ENCODE measurements at regions not wholly inside any gene's neighbourhood (a gene's known extent, or its start where the extent isn't known, plus 50 kb on each side); places are given as distances from the start of the nearest gene placed in this dataset.
A peak's percentile ranks its signal among the peaks of the same experiment; 100 is the strongest.

DNA sequence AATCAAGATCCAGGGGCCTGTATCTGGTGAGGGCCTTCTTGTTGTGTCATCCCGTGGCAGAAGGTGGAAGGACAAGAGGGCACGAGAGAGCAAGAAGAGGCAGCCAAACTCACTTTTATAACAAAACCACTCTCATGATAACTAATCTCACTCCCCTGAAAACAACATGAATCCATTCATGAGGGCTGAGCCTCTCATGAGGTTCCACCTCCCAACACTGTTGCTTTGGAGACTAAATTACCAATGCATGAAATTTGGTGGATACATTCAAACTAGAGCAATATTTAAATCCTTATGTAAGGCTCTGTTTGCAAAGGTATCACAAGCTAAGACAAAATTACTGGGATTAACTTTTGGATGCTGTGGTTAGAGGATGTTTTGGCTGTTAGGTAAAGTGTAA lies 470.1 kb upstream of the NOVA1 start:
- FAIRE-seq (peak; percentile 9), DNase-seq (ENCODE audit: insufficient read length, low spot score) (no peak)

DNA sequence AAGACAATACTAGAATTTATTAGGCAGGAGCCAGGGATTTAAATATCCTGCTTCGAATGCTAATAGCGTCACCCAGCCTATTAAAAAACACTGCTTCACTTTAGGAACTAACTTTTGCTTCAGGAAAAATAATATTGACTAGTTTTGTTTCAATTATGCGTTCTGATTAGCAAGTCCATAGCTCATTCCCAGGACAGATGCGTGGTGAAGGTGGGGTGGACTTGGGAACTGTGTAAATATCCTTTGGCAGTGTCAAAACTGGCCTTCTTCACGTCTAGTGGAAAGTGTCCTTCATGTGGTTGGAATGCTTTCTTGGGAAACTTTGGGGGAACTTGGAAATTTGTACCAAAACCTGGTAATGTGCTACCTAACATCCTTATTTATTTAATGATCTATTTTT lies 474.8 kb upstream of the NOVA1 start:
- peak; percentile 55 for FAIRE-seq

DNA sequence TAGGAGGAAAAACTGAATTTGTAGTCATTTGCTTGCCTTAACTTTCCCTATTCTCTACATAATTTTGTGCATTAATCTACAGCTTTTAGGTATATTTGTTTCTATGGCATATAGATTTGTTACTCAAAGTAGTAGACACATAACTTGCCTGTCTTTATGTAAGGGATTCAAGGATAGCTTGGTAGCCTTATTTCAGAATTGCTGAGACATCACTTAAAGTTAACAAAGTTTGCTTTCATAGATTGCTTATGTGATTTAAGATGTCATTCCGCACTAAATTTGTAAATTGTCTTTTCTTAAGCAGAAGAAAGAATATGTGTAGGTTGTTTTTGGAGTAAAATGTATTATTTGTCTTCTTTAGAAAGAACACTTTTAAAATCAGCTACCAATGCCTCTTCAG lies 477.7 kb upstream of the NOVA1 start:
- DNase-seq (ENCODE audit: insufficient read length, low spot score) (no peak), FAIRE-seq (no peak)

More for the DNA sequence above, 474.8 kb upstream of the NOVA1 start:
- no peak for DNase-seq (ENCODE audit: insufficient read length, low spot score)

DNA sequence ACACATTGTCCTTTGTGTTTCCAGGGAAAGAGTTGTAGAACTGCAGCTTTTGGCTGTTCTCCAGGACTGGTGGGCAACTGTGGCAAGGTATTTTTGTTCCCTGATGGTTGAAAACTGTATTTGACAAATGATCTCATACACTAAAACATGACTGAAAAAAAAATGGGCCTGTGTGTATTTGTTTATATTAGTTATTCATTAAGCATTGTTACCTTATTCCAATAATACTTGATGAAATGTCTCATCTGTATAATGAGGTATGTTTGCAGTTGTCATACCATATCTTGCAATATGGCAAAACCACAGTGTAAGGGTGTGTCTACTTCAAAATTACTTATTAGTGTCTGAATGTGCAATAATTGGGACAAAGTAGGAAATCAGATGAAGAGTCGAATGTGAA lies 479.4 kb upstream of the NOVA1 start:
- DNase-seq (ENCODE audit: insufficient read length, low spot score) = no peak

DNA sequence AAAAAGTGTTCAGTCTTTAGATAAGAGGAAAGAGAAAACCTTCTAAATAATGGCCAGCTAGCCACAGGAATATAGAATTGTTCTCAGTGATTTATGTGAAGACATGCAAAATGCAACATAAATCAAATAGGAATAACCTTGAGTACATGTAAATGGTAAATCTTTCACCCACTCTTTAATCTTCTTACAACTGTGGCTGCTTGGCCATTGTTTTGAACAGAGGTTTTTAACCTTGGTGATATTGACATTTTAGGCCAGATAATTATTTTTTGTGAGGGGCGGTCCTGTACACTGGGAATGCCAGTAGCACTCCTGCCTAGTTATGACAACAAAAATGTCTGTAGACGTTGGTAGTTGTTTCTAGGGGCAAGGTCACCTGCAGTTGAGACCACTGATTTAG lies 479.9 kb upstream of the NOVA1 start:
- FAIRE-seq (no peak), DNase-seq (ENCODE audit: insufficient read length, low spot score) (no peak)

More for the DNA sequence above, 479.4 kb upstream of the NOVA1 start:
- FAIRE-seq = no peak

DNA sequence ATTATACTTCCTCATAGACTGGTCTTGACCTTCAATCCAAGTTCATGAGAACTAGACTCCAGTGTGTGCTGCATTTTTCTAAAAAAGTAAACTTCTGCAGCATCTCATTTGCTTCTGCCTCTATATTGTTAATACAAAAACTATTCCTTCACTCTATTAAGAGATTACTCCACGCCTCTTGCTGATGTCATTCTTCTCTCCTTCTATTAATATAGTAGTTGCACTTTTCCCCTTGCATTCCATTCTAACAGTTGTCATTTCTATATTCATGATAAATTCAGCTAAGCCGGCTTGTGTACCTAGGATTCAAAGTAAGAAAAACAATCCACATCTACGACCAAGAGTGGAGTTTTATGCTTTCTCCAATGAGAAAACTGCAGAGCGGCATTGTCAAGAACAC lies 480.4 kb upstream of the NOVA1 start:
- no peak for FAIRE-seq
- no peak for DNase-seq (ENCODE audit: insufficient read length, low spot score)

DNA sequence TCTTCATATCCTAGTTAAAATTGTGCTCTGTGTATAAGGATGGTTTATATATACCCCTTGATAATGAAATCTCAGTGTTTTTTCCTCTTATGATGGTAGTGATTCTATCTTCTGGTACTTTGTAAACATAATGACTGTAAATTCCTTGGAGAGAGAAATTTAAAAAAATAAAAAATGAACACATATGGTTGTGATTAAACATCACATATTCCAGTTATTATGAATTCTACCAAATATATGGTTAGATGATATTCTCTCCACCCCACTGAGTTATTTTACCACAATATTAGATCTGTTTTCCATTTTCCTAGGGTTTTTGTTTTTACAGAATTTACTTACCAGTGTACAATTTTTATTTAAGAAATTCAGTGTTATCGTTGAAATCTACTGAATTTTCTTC lies 481.9 kb upstream of the NOVA1 start:
- DNase-seq (ENCODE audit: insufficient read length, low spot score) (no peak), FAIRE-seq (no peak)

DNA sequence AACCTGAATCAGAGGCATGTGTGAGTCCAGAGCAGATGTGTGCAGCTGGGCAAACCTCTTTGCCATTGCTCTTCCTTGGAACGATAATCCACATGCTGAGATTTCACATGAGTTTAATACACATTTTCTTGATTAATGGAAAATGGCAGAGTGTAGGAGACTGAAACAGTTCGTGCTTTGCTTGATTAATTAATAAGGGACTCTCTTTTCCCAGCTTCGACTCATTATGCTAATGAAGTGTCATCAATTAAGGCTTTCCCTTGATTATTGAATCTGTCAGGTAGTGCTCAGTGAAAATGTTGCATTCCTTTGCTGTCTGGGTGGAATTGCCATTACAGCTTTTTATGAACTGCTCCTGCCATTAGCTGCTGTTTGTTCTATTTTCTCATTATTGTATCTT lies 487.7 kb upstream of the NOVA1 start:
- DNase-seq (ENCODE audit: insufficient read length, low spot score) (no peak), FAIRE-seq (no peak)

DNA sequence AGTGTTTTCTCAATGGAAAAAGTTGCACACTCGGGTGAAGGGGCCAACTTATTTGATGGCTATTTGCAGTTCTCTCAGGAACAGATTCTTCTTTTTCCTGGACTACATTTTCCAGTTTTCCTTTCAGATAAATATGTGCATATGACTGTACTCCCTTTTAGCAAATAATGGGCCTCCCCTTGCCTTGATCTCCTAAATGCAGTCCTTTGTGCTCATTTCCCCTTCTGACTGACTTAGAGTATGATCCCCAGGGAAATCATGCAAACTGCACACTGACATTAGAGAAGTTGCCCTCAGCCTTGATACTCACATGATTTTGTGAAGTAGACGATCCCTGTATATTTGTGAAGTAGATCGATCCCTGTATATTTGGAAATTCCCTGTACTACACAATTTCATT lies 492.9 kb upstream of the NOVA1 start:
- DNase-seq (ENCODE audit: insufficient read length, low spot score) = no peak
- peak; percentile 13 for FAIRE-seq

DNA sequence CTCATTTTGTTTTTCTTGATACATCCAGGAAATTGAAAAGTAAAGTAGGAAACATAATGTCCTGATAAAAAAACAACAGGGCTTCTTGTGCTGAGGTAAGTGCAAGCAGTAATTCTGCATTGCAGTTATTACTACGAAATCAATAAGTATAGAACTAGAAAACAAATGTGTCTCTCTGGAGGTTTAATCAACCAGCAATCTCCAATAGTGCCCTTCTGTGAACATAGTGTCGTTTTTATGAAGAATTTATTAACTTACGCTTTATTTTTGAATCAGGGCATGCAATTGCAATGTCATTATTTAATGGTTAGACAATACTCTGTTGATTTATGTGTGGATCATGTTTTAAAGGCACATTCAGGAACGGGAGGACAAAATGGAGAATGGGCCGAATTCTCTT lies 494.1 kb upstream of the NOVA1 start:
- peak; percentile 28 for FAIRE-seq

DNA sequence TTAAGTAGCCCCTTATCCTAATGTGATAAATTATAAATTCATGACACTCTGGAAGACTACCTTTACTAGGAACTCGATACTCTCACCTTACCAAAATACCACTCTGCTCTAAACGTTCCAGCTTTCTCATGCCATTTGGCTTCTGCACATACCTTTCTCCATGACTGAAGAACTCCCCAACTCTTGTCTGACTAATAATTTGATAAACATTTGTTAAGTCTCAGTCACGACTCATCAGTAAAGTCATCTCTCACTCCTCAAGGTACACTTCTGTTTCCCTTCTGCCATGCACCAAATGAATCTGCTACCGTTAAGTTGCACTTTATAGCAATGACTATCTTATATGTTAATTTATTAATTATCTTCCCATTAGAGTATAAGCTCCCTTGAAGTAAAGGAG lies 498.3 kb upstream of the NOVA1 start:
- DNase-seq (ENCODE audit: insufficient read length, low spot score) (no peak), FAIRE-seq (no peak)

More for the DNA sequence above, 494.1 kb upstream of the NOVA1 start:
- DNase-seq (ENCODE audit: insufficient read length, low spot score) = no peak

DNA sequence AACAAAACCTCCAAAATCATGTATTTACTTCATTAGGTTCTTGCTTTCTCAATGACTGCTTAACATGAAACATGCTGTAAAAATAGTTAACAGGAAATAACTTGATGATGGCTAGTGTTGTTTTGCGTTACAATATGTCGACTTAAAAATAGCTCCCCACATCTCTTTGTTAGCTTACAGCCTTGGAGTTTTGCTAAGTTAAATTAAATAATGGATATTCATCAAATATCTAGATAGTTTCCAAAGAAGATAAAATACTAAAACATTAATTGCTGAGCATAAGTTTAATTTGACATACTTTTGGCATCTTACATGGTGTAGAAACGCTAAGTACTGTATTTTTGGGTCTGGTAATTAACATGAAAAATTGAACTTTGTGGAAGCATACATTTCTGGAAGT lies 500.6 kb upstream of the NOVA1 start:
- DNase-seq (ENCODE audit: insufficient read length, low spot score) (no peak), FAIRE-seq (no peak)

DNA sequence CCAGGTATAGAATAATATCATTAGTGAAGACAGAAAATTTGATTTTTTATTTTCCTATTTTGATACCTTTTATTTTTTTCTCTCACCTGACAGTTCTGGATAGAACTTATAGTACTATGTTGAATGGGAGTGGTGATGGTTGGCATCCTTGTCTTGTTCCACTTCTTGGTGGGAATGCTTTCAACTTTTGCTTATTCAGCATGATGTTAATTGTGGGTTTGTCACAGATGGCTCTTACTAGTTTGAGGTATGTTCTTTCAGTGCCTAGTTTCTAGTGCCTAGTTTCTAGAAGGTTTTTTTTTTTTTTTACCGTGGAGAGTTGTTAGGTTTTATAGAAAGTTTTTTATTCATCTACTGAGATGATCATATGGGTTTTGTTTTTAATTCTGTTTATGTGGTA lies 516.3 kb upstream of the NOVA1 start:
- FAIRE-seq = no peak

DNA sequence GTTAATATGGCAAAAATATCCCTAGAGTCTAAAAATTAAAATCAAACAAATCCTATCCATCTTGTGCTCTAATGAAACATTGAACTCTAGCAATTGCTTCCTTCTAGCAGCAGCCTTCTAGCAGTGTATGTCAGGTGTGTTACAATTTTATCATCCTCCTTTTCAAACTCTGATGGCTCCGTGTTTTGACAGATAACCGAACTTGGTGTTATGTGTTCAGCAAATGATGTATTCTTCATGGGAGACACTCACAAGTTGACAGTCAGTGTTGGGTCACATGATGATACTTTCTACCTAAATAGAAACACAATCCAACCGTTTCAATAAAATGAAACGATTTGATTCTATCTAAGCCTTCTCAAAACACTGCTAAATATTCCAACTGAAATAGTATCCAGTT lies 525.3 kb upstream of the NOVA1 start:
- peak; percentile 28 for FAIRE-seq
- no peak for DNase-seq (ENCODE audit: insufficient read length, low spot score)

More for the DNA sequence above, 516.3 kb upstream of the NOVA1 start:
- DNase-seq (ENCODE audit: insufficient read length, low spot score) = no peak

DNA sequence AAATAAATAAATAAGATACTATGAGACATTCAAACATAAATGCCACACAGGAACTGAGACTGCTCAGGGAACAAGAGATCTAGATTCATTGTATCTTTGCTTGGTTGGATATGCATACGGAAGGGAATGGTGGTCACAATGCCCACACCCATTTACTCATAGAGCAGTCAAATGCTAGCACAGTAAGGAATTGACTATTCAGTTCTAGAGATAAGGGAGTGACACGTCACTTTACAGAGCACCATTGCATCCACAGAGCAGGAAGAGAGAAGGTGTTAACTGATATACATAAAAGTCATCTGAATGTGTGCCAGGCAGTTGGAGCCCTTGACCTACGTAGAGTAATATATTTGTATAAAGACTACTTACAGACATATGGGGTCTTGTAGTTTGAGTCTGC lies 530.0 kb upstream of the NOVA1 start:
- FAIRE-seq (peak; percentile 69), DNase-seq (ENCODE audit: insufficient read length, low spot score) (no peak)

DNA sequence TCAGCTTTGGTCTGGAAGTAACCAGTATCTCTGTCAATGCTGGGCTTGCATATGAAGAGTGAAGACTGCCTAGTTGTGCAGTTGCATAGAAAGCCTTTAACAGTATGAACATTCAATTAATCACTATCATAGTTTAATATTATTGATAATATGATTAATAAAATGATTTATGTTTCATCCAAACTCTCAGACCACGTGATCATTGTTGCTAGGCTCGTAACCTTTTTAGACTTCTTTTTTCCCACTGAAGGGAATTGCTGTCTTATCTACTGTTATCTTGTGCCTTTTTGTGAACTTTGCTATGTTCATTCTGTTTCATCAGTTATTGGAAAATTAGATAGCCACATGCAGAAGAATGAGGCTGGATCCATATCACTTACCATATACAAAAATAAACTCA lies 536.4 kb upstream of the NOVA1 start:
- FAIRE-seq (no peak), DNase-seq (ENCODE audit: insufficient read length, low spot score) (no peak)

DNA sequence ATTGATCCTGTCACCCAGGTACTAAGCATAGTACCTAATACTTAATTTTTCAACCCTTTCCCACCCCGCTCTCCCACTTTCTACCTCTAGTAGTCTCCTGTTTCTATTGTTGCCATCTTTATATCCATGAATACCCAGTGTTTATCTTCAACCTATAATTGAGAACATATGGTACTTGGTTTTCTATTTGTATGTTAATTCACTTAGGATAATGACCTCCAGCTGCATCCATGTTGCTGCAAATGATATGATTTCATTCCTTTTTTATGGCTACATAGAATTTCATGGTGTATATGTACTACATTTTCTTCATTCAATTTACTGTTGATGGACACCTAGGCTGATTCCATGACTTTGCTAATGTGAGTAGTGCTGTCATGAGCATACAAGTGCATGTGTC lies 547.3 kb upstream of the NOVA1 start:
- no peak for DNase-seq (ENCODE audit: insufficient read length, low spot score)
- peak; percentile 9 for FAIRE-seq

DNA sequence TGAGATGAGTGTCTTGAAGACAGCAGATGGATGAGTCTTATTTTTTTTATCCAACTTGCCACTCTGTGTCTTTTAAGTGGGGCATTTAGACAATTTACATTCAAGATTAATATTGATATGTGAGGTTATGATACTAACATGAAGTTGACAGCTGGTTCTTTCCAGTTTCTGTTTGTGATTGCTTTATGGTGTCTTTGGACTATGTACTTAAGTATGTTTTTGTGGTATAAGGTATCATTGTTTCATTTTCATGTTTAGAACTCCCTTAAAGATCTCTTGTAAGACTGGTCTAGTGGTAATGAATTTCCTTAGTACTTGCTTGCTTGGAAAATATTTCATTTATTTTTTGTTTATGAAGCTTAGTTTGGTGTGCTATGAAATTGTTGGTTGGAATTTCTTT lies 550.3 kb upstream of the NOVA1 start:
- FAIRE-seq = no peak
- DNase-seq (ENCODE audit: insufficient read length, low spot score) = no peak

DNA sequence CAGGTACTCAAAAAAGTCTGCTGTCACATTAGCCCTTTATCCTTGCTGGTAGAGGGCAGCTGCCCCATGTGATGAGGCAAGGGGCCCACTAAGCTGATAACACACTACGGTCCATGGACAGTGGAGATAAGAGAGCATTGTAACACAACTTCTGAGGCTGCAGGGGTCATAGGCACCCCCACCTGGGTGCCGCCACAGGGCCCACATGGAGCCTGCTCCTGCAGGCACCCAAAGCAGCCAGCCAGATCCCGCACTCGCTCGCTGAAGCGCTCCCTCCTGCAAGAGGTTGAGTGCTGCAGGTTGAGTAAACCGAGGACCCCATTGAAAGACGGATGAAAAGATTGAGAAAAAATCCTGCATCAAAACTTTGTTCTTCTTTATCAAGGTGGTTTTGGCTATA lies 566.3 kb upstream of the NOVA1 start:
- FAIRE-seq = no peak
- no peak for DNase-seq (ENCODE audit: insufficient read length, low spot score)

DNA sequence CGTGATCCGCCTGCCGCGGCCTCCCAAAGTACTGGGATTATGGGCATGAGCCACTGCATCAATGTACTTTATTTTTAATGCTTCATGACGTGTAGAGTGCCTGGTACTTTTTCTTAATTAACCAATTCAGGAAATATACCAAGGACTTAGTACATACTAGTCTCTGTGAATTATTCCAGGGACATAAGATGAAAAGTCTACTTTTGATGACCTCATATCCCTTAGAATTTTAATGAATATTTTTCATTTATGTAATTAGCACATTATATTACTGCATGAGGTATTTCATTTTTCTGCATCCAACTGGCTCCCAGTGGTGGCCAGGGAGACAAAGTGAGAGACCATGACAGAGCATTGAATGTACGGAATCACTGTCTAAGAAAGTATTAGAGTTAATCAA lies 577.7 kb upstream of the NOVA1 start:
- DNase-seq (ENCODE audit: insufficient read length, low spot score) = no peak
- FAIRE-seq = no peak

DNA sequence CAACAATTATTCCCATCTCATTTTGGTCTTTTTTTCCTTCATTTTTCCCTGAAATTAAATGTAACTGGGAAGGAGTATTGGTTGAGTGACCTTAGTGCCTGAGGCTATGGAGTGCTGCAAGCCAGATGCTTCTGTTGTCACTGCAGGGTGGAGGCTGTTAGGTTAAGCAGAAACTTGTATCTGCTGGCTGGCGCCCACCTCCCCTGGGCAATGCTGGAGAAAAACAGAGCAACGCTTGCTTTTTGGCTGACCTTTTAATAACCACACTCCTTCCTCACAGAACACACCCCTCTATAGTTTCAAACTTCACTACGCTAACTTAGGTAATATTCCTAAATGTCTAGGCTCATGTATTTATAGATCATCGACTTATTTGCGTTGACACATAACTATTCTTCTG lies 583.5 kb upstream of the NOVA1 start:
- DNase-seq (ENCODE audit: insufficient read length, low spot score) (no peak), FAIRE-seq (no peak)

DNA sequence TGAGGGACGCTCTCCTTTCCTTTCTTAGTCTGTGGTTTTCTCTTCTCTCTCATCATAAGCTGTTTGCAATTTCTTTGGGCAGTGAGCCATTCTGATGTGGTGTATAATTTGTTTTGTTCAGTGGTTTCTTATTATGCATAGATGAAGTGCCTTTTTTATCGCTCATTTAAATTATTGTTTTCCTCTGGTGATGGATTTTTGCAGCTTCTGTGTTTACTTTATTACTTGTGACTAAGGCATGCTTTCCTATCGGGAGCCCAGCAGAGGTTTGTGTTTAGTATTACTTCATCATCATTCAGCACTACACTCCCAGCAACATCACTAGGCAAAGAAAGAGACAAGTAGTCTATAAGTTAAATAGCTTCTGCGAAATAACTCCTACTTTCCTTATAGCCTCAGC lies 586.6 kb upstream of the NOVA1 start:
- DNase-seq (ENCODE audit: insufficient read length, low spot score) (peak; percentile 12), FAIRE-seq (peak; percentile 54)

DNA sequence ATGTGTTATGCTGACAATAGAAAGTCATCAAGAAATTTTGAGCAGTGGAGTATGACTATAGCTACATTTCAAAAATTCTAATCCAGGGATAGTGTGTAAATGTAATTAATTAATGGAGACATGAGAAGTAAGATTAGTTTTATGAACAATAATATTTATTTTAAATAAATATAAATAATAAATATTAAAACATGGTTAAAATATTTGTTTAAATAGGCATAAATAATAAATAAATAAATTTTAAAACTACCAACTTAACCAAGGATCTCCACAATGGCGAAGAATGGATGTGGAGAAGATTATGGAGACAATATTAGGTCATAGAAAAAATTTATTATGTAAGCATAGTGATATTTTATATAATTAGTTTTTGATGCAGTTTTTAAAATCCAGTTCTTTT lies 588.2 kb upstream of the NOVA1 start:
- FAIRE-seq (no peak), DNase-seq (ENCODE audit: insufficient read length, low spot score) (no peak)

DNA sequence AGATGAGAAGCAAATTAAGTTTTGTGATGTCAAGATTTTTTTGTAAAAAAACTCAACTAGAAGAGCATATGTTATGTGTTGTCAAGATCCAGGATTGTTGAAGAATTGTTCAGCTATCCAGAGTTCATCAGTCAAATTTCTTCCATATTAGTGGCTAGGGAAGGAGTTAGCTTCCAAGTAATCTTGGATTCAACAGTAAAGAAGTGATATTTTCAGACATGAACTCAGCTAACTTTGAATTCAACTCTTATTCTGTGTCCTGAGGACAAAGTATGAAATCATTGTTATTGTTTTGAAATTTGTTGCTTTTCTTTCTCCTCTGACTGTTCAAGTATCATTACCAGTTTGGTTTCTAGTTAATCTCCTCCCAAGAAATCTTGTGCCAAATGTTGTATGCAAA lies 589.3 kb upstream of the NOVA1 start:
- FAIRE-seq = peak; percentile 31
- no peak for DNase-seq (ENCODE audit: insufficient read length, low spot score)

Measured in HTR-8/SVneo (cell line).